Mesenchymal stem cell (in vitro differentiated cells and primary cell): ENCODE measurements at regions not wholly inside any gene's neighbourhood (a gene's known extent, or its start where the extent isn't known, plus 50 kb on each side); places are given as distances from the start of the nearest gene placed in this dataset.

ENCODE experiments used
- DNase-seq: peaks from one replicate; pipeline ENCODE4 v3.0.0-alpha.2; 2013
- H2AFZ ChIP-seq: one replicate; pipeline ENCODE4 v1.6.1; 2013; ENCODE audit warnings: low read depth, mild to moderate bottlenecking, control low read depth, inconsistent platforms, low read length, moderate library complexity
- H2AK5ac ChIP-seq: 2 replicates; pipeline ENCODE4 v1.6.1; 2013; ENCODE audit warnings: low read length, moderate library complexity, mild to moderate bottlenecking, inconsistent platforms; ENCODE audit not compliant: severe bottlenecking
- H2BK120ac ChIP-seq: one replicate; pipeline ENCODE4 v1.6.1; 2013; ENCODE audit warnings: low read depth, mild to moderate bottlenecking, inconsistent platforms, low read length, moderate library complexity
- H2BK12ac ChIP-seq, 2 experiments: one replicate each; pipeline ENCODE4 v1.6.1; 2013; ENCODE audit warnings: inconsistent platforms in 2 of 2, low read length in 2 of 2, mild to moderate bottlenecking in 2 of 2, moderate library complexity in 2 of 2, control low read depth in 1 of 2
- H2BK15ac ChIP-seq: one replicate; pipeline ENCODE4 v1.6.1; 2013; ENCODE audit warnings: mild to moderate bottlenecking, low read depth, inconsistent platforms; ENCODE audit not compliant: poor library complexity, severe bottlenecking
- H2BK5ac ChIP-seq: 2 replicates; pipeline ENCODE4 v1.6.1; 2013; ENCODE audit warnings: low read depth, mild to moderate bottlenecking, low read length, control low read depth, inconsistent platforms; ENCODE audit not compliant: poor library complexity, severe bottlenecking
- H3K14ac ChIP-seq, 2 experiments: one replicate each; pipeline ENCODE4 v1.6.1; 2013; ENCODE audit warnings: inconsistent platforms in 2 of 2, low read length in 2 of 2, control low read depth in 1 of 2, mild to moderate bottlenecking in 1 of 2, moderate library complexity in 1 of 2
- H3K18ac ChIP-seq, 2 experiments: one replicate each; pipeline ENCODE4 v1.6.1; 2013; ENCODE audit warnings: inconsistent platforms in 2 of 2, low read length in 2 of 2, control low read depth in 1 of 2, low read depth in 1 of 2, mild to moderate bottlenecking in 1 of 2
- H3K23ac ChIP-seq, 2 experiments: one replicate each; pipeline ENCODE4 v1.6.1; 2013; ENCODE audit warnings: inconsistent platforms in 2 of 2, low read length in 2 of 2, mild to moderate bottlenecking in 2 of 2, moderate library complexity in 2 of 2, control low read depth in 1 of 2
- H3K27ac ChIP-seq: 2 replicates; pipeline ENCODE4 v1.5.1; 2013; ENCODE audit warnings: mild to moderate bottlenecking, moderate library complexity, low read length, control low read depth, inconsistent platforms; ENCODE audit not compliant: poor library complexity, severe bottlenecking
- H3K27me3 ChIP-seq, 2 experiments: 2 replicates each; pipeline versions ENCODE4 v1.6.1 to v1.7.0; 2013; ENCODE audit warnings: low read length in 2 of 2, mild to moderate bottlenecking in 2 of 2, moderate library complexity in 2 of 2, control low read depth in 1 of 2, inconsistent platforms in 1 of 2; ENCODE audit not compliant: control insufficient read depth in 1 of 2, insufficient read depth in 1 of 2
- H3K36me3 ChIP-seq, 2 experiments: 2 replicates each; pipeline versions ENCODE4 v1.6.1 to v1.7.0; 2013; ENCODE audit warnings: low read length in 2 of 2, control low read depth in 1 of 2, inconsistent platforms in 1 of 2, low read depth in 1 of 2, mild to moderate bottlenecking in 1 of 2; ENCODE audit not compliant: insufficient read depth in 2 of 2, control insufficient read depth in 1 of 2
- H3K4ac ChIP-seq, 2 experiments: one replicate each; pipeline ENCODE4 v1.6.1; 2013; ENCODE audit warnings: inconsistent platforms in 2 of 2, low read length in 2 of 2, mild to moderate bottlenecking in 2 of 2, moderate library complexity in 2 of 2, control low read depth in 1 of 2, low read depth in 1 of 2
- H3K4me1 ChIP-seq: 2 replicates; pipeline ENCODE4 v1.6.1; 2013; ENCODE audit warnings: low read depth, low read length, control low read depth; ENCODE audit not compliant: control insufficient read depth, insufficient read depth
- H3K4me2 ChIP-seq: 2 replicates; pipeline ENCODE4 v1.6.1; 2013; ENCODE audit warnings: low read length, mild to moderate bottlenecking, inconsistent platforms; ENCODE audit not compliant: poor library complexity, severe bottlenecking
- H3K4me3 ChIP-seq, 2 experiments: 2 replicates each; pipeline versions ENCODE4 v1.5.1 to v1.7.0; 2013; ENCODE audit warnings: low read length in 2 of 2, mild to moderate bottlenecking in 2 of 2, control low read depth in 1 of 2, low read depth in 1 of 2; ENCODE audit not compliant: insufficient read depth in 1 of 2
- H3K79me1 ChIP-seq: replicated peaks from 2 replicates; pipeline ENCODE4 v1.6.1; 2013; ENCODE audit warnings: mild to moderate bottlenecking, control low read depth, low read length, inconsistent platforms; ENCODE audit not compliant: poor library complexity, severe bottlenecking
- H3K9ac ChIP-seq: 2 replicates; pipeline ENCODE4 v1.7.0; 2013; ENCODE audit warnings: mild to moderate bottlenecking, low read length, moderate library complexity
- H3K9me3 ChIP-seq: 2 replicates; pipeline ENCODE4 v1.7.0; 2013; ENCODE audit warnings: mild to moderate bottlenecking, low read length; ENCODE audit not compliant: control insufficient read depth
- H4K8ac ChIP-seq: one replicate; pipeline ENCODE4 v1.6.1; 2013; ENCODE audit warnings: inconsistent platforms, mild to moderate bottlenecking, low read length, moderate library complexity
- H4K91ac ChIP-seq: one replicate; pipeline ENCODE4 v1.6.1; 2013; ENCODE audit warnings: mild to moderate bottlenecking, low read length, inconsistent platforms
- WGBS: methylation state at CpG from one replicate; pipeline ENCODE4 v1.1.7; 2013; ENCODE audit warnings: mixed read lengths; 5-methylcytosine and 5-hydroxymethylcytosine counted together

GRCh38 chr3:44070841-44071546, 170.7 kb upstream of the TOPAZ1 start:
- no peak overlapping the region for H3K14ac ChIP-seq
- H3K9me3 ChIP-seq: no peaks in the 10 kb centered on the region
- no peak overlapping the region for H2AFZ ChIP-seq
- H3K23ac ChIP-seq: no peak overlapping the region
- H4K8ac ChIP-seq: no peak overlapping the region
- H3K4me1 ChIP-seq: peaks cover 8% of the 10 kb centered on the region
- H3K4me3 ChIP-seq: no peak overlapping the region
- no peaks in the 10 kb centered on the region for H3K27me3 ChIP-seq
- H2BK15ac ChIP-seq: no peak overlapping the region
- H3K4me2 ChIP-seq: no peak overlapping the region
- H3K9ac ChIP-seq: no peak overlapping the region
- H3K18ac ChIP-seq: no peak overlapping the region
- H4K91ac ChIP-seq: no peak overlapping the region
- WGBS: 75% methylated on average over 4 of the region's 8 CpGs
- H2BK120ac ChIP-seq: no peak overlapping the region
- no peak overlapping the region for H2BK5ac ChIP-seq
- peaks cover 8 to 10% of the 10 kb centered on the region in 2 experiments for H3K36me3 ChIP-seq
- DNase-seq: no peak
- peaks cover 4% of the 10 kb centered on the region for H3K79me1 ChIP-seq
- H2AK5ac ChIP-seq: no peak overlapping the region
- no peak overlapping the region for H2BK12ac ChIP-seq
- H3K27ac ChIP-seq: no peak overlapping the region
- no peak overlapping the region for H3K4ac ChIP-seq

- H3K9me3 ChIP-seq: no peaks in the 10 kb centered on the region
- no peak overlapping the region for H3K18ac ChIP-seq
- no peak overlapping the region for H4K8ac ChIP-seq
- H2BK120ac ChIP-seq: no peak overlapping the region
- no peak overlapping the region for H3K4me2 ChIP-seq
- no peak overlapping the region for H3K9ac ChIP-seq
- no peak overlapping the region for H4K91ac ChIP-seq
- H3K4me1 ChIP-seq: peaks cover 10% of the 10 kb centered on the region
- H2AFZ ChIP-seq: no peak overlapping the region
- no peak overlapping the region for H2BK5ac ChIP-seq
- peaks cover 5% of the 10 kb centered on the region for H3K79me1 ChIP-seq
- H3K4me3 ChIP-seq: no peak overlapping the region
- H3K23ac ChIP-seq: no peak overlapping the region
- WGBS: 73% methylated on average over 11 of the region's 11 CpGs
- peaks cover 7 to 8% of the 10 kb centered on the region in 2 experiments for H3K36me3 ChIP-seq
- H3K27me3 ChIP-seq: no peaks in the 10 kb centered on the region
- no peak overlapping the region for H2AK5ac ChIP-seq
- no peak for DNase-seq
- H2BK12ac ChIP-seq: no peak overlapping the region
- no peak overlapping the region for H3K27ac ChIP-seq
- H3K14ac ChIP-seq: no peak overlapping the region
- no peak overlapping the region for H3K4ac ChIP-seq
- no peak overlapping the region for H2BK15ac ChIP-seq
Observed at GRCh38 chr3:44072601-44073540, 168.8 kb upstream of the TOPAZ1 start.

GRCh38 chr3:44074181-44074580, 167.5 kb upstream of the TOPAZ1 start:
- 41% methylated on average over 3 of the region's 3 CpGs for WGBS
- no peak overlapping the region for H4K91ac ChIP-seq
- no peak overlapping the region for H3K9ac ChIP-seq
- H3K18ac ChIP-seq: no peak overlapping the region
- no peak overlapping the region for H2BK12ac ChIP-seq
- DNase-seq: no peak
- no peak overlapping the region for H3K4me2 ChIP-seq
- no peaks in the 10 kb centered on the region for H3K9me3 ChIP-seq
- H3K23ac ChIP-seq: no peak overlapping the region
- H3K27me3 ChIP-seq: no peaks in the 10 kb centered on the region
- no peak overlapping the region for H2BK120ac ChIP-seq
- no peak overlapping the region for H4K8ac ChIP-seq
- peaks cover 10% of the 10 kb centered on the region for H3K4me1 ChIP-seq
- H2AFZ ChIP-seq: no peak overlapping the region
- peaks cover 7 to 8% of the 10 kb centered on the region in 2 experiments for H3K36me3 ChIP-seq
- H3K4me3 ChIP-seq: no peak overlapping the region
- H3K79me1 ChIP-seq: peaks cover 9% of the 10 kb centered on the region
- H3K27ac ChIP-seq: no peak overlapping the region
- no peak overlapping the region for H3K14ac ChIP-seq
- no peak overlapping the region for H2BK15ac ChIP-seq
- H2BK5ac ChIP-seq: no peak overlapping the region
- H3K4ac ChIP-seq: no peak overlapping the region
- no peak overlapping the region for H2AK5ac ChIP-seq

GRCh38 chr3:44076221-44076829, 165.4 kb upstream of the TOPAZ1 start:
- Histone ChIP-seq H3K27me3 (no peaks in the 10 kb centered on the region), H3K18ac (no peak overlapping the region), H4K91ac (no peak overlapping the region), H3K4ac (no peak overlapping the region), H2BK12ac (no peak overlapping the region), H3K9me3 (no peaks in the 10 kb centered on the region), H2AFZ (no peak overlapping the region), H3K36me3 (peaks cover 7 to 8% of the 10 kb centered on the region in 2 experiments), H2BK5ac (no peak overlapping the region), H2BK15ac (no peak overlapping the region), H2AK5ac (no peak overlapping the region), H3K4me1 (peaks cover 10% of the 10 kb centered on the region), H3K4me3 (no peak overlapping the region), H3K79me1 (peaks cover 9% of the 10 kb centered on the region), H4K8ac (peak overlapping the region; percentile 41), H3K23ac (no peak overlapping the region), H3K14ac (no peak overlapping the region), H3K4me2 (no peak overlapping the region), H2BK120ac (no peak overlapping the region), H3K27ac (no peak overlapping the region), H3K9ac (no peak overlapping the region)
- DNase-seq: no peak
- WGBS: 52% methylated on average over 6 of the region's 7 CpGs
